K562 (cell line): ENCODE measurements at regions not wholly inside any gene's neighbourhood (a gene's known extent, or its start where the extent isn't known, plus 50 kb on each side); places are given as distances from the start of the nearest gene placed in this dataset.

Source experiments
- EZH2 ChIP-seq: IDR thresholded peaks from 2 replicates; pipeline ENCODE4 v1.6.1; 2012; ENCODE audit warnings: low read depth, mild to moderate bottlenecking, inconsistent platforms, low read length, borderline replicate concordance
- FOS ChIP-seq: IDR thresholded peaks from 3 replicates; pipeline ENCODE4 v1.6.1; 2011; ENCODE audit not compliant: insufficient read length; ENCODE audit errors: extremely low read depth
- IFI16 ChIP-seq: fragments of 250-450 bp; sonication (Bioruptor Pico); IDR thresholded peaks from 2 replicates; pipeline ENCODE4 v2.1.2; 2022; ENCODE audit warnings: mild to moderate bottlenecking, inconsistent platforms
- KDM1A ChIP-seq, 2 experiments: fragments of 450-650 bp; IDR thresholded peaks; 2 replicates each; pipeline ENCODE4 v1.6.1; 2016; ENCODE audit warnings: mild to moderate bottlenecking in 2 of 2
- TEAD1 ChIP-seq, 2 experiments: fragments of 450-650 bp in 1 of 2; sonication (generic) in 1 of 2; formaldehyde crosslinking; IDR thresholded peaks; 2 replicates each; pipeline versions ENCODE4 v1.4.0 to v1.8.0; 2020 to 2022; ENCODE audit warnings: mild to moderate bottlenecking in 2 of 2, missing genetic modification reagents in 1 of 2
- TF ChIP-seq, protein P1 (sequence below): sonication (generic); formaldehyde crosslinking; IDR thresholded peaks from 2 replicates; pipeline ENCODE4 v1.9.0; 2022; ENCODE audit warnings: mild to moderate bottlenecking, missing genetic modification reagents
- TF ChIP-seq, protein P2 (sequence below): fragments of 450-650 bp; IDR thresholded peaks from 2 replicates; pipeline ENCODE4 v1.6.1; 2016; ENCODE audit warnings: missing biosample characterization, missing genetic modification characterization
- TF ChIP-seq, protein P3 (sequence below): sonication (generic); formaldehyde crosslinking; IDR thresholded peaks from 2 replicates; pipeline ENCODE4 v1.8.1; 2023; ENCODE audit warnings: mild to moderate bottlenecking, missing genetic modification reagents, moderate library complexity

DNA sequence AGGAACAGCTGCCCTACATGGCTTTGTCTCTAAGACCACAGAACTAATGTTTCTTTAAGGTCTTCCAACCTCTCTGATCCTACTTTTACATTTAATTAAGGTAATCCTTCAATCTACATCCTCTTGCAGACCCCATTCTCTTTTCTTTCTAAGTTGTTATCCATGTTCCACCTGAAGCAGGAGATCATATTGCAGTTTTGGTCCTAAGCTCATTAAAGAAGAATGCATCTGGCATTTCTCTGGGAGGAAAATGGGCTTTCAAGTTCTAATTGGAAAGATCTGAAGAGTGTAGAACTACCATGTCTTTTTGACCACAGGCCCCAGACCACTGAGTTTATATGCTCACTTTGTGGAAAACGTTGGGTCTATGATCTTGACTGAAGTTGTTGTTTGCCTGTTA, 111.2 kb downstream of the SEM1 start:
- TF ChIP-seq, protein P1, sequence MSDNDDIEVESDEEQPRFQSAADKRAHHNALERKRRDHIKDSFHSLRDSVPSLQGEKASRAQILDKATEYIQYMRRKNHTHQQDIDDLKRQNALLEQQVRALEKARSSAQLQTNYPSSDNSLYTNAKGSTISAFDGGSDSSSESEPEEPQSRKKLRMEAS = no peak
- TF ChIP-seq FOS (no peak), EZH2 (no peak), KDM1A (IDR thresholded peaks at IDR 0.05) (no peak), IFI16 (CRISPR knock-in tag) (no peak), TEAD1 (CRISPR knock-in tag; IDR thresholded peaks at IDR 0.05) (no peak)
- TF ChIP-seq, protein P2, sequence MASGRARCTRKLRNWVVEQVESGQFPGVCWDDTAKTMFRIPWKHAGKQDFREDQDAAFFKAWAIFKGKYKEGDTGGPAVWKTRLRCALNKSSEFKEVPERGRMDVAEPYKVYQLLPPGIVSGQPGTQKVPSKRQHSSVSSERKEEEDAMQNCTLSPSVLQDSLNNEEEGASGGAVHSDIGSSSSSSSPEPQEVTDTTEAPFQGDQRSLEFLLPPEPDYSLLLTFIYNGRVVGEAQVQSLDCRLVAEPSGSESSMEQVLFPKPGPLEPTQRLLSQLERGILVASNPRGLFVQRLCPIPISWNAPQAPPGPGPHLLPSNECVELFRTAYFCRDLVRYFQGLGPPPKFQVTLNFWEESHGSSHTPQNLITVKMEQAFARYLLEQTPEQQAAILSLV (tag) = no peak
- TF ChIP-seq, protein P3, sequence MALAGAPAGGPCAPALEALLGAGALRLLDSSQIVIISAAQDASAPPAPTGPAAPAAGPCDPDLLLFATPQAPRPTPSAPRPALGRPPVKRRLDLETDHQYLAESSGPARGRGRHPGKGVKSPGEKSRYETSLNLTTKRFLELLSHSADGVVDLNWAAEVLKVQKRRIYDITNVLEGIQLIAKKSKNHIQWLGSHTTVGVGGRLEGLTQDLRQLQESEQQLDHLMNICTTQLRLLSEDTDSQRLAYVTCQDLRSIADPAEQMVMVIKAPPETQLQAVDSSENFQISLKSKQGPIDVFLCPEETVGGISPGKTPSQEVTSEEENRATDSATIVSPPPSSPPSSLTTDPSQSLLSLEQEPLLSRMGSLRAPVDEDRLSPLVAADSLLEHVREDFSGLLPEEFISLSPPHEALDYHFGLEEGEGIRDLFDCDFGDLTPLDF (CRISPR knock-in tag) = no peak
